NCI-H345 treated with DMSO at 0.1 percent for 48 hours (cell line): ENCODE measurements at regions not wholly inside any gene's neighbourhood (a gene's known extent, or its start where the extent isn't known, plus 50 kb on each side); places are given as distances from the start of the nearest gene placed in this dataset.

Source experiments
- DNase-seq: peaks from one replicate; lab custom pipeline; 2025; ENCODE audit not compliant: unreplicated experiment; lab: John Stamatoyannopoulos, UW

- DNase-seq, result no peak
Measured at GRCh38 chr1:87905651-87906050, 577.0 kb downstream of the LMO4 start.

DNA sequence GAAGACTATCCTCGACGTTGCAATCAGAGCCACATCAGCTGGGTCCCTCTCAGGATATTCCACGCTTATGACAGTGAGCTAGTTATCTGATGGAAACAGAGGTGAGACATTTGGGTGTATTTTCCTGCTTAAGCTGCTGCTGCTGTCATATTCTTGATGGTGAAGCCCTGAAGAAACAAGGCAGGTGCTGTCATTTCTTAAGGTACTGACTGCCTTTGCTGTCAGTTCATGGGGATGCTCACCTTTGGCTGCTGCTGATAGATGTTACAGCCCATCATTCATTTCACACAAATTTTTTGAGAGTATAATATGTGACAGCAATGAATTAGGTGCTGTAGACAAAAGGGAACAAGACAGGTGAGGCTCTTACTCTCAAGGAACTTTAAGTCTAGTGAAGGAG, 577.4 kb downstream of the LMO4 start:
- no peak for DNase-seq

DNA sequence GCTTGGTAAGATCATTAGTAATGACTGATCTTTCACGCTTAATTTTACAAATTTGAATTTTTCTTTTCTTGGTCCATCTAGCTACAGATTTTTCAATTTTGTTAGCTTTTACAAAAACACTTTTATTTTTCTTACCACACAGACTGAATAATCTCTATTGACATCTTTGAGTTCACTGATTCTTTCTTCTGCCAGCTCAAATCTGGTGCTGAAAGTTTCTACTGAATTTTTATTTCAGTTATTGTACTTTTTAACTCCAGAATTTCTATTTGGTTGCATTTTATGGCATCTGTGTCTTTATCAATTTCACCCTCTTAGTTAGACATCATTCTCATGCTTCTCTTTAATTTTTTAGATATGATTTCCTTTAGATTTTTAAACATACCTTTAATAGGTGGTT, 584.7 kb downstream of the LMO4 start:
- no peak for DNase-seq

DNA sequence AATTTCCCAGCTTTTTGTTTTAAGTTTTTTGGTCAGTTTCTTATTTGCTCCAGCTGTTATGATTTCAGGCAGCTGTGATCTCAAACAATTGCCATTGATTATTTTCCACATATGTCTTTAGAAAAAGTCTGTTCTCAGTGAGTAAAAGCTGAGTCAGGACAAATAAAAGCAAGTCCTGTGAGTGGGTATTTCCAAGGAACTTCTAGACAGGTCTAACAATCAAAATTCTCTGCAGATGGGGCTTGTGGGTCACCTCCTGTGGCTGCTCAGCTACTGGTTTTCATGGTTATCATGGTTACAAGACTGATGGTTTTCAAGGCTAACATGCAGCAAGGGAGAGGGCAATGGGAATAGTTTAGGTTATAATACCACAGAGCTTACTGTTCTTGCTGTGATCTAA, 585.7 kb downstream of the LMO4 start:
- DNase-seq, result no peak

DNA sequence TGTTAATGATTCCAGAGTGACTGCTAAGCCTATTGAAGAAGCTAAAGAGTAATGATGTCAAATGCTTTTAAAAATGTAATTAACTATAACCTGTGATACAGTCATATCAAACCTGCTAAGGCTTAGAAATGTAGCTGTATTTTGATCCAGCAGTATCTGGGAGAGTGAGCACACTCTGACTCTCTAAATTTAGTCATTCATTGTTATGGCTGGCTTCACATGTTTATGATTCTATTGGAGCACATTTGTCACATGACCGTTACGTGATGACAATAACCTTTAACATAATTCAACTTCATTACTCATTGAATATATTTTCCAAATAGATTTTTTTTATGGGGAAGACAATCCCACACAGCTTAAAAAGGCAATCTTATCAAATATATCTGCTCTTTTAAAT, 587.1 kb downstream of the LMO4 start:
- DNase-seq, result no peak

- DNase-seq, result no peak
Measured at GRCh38 chr1:87916965-87917364, 588.3 kb downstream of the LMO4 start.

DNA sequence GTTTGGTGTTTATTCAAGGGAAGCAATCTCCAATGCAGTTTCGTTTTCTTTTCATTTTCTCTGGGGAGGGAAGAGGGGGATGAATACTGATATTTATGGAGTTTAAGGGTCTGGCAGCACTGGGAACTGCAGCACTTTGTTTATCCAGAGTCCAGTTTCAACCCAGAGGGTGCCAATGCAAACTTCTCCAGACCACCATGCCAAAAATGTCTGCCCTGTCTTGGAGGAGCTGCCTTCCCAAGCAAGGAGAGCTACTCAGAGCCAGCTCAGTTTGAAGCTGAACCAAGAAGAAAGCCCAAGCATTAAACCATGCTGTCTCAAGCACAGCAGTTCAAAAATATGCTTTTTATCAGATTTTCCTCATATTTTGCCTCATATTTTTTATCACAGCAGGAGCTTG, 589.7 kb downstream of the LMO4 start:
- DNase-seq, result no peak

DNA sequence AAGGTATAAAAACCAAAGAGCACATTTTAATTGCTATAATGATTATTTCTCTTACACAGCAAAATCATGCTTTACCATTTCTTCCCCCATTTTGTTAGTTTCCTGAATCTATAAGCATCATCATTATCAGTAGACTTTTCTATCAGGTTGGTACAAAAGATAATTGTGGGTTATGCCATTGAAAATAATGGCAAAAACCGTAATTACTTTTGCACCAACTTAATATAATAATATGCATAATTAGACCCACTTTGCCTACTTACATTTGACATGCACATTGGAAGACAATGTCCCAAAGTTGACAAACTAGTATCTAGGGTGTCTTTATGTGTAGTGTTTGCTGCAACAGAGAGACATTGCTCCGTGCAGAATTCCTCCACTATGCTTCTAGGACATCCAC, 594.2 kb downstream of the LMO4 start:
- DNase-seq, result no peak

DNA sequence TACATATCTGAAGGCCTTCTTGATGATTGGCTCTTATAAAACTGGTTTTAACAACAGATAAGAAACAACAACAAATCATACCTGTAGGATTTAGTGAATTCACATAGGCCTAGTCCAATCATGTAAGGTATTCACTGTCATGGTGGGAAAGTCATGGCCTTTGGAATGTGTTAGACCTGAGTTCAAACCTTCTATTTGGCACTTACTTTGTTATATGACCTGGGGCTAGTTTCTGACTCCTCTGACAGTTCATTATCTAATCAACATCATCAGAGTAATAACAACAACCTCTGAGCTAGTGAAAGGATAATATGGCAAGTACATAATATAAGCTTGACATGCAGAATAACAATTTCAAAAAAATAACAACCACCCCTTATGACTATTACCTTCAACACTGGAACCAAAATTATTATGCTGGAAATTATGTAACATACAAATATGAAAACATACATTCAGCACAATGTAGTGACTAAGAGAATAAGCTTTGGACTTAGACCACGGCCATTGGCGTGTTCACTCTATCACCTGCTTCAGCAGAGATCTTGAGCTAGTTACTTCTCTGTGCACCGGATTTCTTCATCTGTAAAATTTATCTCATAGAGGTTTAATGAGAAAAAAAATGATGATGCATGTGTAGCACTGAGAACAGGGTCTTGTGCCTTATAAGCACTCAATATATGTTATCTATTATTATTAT, 597.6 kb downstream of the LMO4 start:
- no peak for DNase-seq

- DNase-seq, result no peak
Measured at GRCh38 chr1:87926921-87927320, 598.2 kb downstream of the LMO4 start.

GRCh38 chr1:87927391-87928280, 599.0 kb downstream of the LMO4 start:
- DNase-seq, result no peak

GRCh38 chr1:87928623-87929022, 599.9 kb downstream of the LMO4 start:
- DNase-seq, result no peak

DNA sequence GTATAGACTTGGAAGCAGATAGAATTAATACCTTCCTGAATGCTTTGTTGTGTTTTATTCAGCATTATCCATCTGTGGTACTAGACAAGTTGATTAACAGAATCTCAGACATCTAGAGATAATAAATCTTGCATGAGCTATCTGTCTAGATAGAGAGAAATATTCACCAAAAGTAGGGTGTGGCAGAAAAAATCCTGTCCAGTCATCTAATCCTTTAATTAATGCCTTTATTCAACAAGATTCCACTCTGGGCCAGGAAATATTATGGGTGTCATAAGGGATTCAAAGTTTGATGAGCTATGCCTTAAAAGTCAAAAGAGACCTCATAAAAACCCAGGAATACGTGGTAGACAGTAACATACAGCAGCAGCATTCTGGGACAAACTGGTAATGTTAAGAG, 601.2 kb downstream of the LMO4 start:
- no peak for DNase-seq

GRCh38 chr1:87930796-87931195, 602.1 kb downstream of the LMO4 start:
- DNase-seq, result no peak

GRCh38 chr1:87933171-87933570, 604.5 kb downstream of the LMO4 start:
- DNase-seq, result no peak

GRCh38 chr1:87935130-87935529, 606.5 kb downstream of the LMO4 start:
- DNase-seq, result no peak

DNA sequence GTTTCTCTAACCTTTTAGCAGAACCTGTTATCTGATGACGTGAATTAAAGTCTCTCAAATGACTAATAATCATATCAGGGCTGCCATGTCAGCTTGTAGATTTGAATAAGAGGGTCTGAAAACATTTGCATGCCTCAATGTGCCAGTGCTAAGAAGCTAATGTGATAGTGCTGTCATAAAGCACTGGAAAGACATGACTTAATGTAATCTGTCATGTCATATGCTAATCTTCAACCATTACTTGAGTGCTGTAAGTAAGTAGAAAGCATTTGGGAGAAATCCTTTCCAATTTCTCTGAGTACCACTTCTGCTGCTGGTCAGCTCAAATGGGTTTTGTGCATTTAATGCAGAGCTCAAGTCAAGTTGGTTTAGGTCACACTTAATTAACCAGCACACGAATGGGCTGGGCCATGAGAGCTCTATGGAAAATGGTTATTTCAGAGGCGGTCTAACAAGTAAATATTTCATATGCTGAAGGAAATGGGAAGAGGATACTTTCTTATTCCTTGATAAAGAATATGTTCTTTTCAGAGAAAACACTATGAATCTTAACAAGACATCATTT, 609.2 kb downstream of the LMO4 start:
- no peak for DNase-seq

- DNase-seq, result no peak
Measured at GRCh38 chr1:87938631-87939030, 610.0 kb downstream of the LMO4 start.

GRCh38 chr1:87939444-87939843, 610.8 kb downstream of the LMO4 start:
- DNase-seq, result no peak

- no peak for DNase-seq
Measured at GRCh38 chr1:87940421-87940820, 611.7 kb downstream of the LMO4 start.

DNA sequence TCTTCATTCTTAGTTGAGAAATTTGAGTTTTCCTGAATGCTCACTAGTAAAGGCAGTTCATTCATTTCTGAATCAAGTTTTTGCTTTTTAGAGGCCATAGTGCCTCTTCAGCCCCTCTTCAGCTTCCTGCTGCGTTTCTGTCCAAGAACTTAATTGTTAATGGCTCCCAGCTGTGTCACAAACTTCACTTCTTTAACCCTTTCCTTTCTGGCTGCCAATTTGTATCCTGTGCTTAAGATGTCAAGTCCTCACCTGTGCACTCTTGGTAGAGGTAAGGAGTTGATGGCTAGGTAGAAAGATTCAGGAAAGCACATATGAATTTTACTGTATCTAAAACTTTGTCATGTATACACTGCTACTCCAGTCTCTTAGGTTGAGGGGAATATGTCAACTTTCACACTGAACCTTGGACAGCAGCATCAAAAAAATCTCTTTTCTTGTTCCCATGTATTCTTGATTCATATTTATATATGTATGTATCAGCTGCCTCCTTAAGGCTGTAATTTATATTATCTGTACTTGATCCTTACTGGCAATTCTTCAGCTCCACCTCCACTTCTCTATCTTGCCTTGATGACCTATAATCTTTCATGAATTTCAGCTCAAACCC, 612.8 kb downstream of the LMO4 start:
- DNase-seq, result no peak

DNA sequence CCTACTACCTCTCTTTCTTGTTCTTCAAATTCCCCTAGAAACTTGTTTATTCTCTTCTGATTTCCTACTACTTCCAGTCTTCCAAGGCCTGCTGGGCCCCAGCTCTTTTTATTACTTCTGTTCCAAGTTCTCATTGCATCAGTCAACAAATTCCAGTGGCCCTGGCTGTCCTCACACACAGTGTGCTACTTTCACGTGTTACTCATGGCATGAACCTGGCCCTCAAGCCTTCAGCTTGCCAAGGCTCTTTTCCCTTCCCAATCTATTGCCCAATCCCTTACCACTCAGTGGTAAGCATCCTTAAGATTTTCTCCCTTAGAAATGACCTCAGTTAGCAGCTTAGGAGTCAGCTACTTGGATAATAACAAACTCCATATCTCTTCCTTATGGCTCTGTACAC, 613.5 kb downstream of the LMO4 start:
- no peak for DNase-seq
